ENCODE measurements at regions not wholly inside any gene's neighbourhood (a gene's known extent, or its start where the extent isn't known, plus 50 kb on each side); places are given as distances from the start of the nearest gene placed in this dataset.

DNA sequence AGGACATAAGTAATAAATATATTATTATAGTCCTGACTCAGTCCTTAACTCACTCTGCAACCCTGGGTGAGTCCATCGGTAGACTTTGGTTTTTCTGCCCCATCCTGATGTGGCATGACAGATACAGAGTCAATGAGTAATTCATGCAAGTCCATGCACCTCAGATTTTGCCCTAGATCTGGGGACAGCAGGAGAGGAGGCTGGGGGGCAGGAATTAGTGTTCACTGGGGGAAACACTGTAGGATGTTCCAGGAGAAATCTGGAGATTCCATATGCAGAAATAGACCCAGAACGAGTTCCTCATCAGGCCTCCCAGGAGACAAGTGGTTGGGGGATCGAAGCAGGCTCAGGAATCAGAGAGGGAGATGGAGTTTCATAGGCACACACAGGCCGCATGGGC is 150.8 kb downstream of the DICER1 start:
- no peak overlapping the region for H2BK5ac ChIP-seq (ENCODE audit: low read depth, low read length)
- no peaks in the 10 kb centered on the region for H3K4me1 ChIP-seq (replicated peaks in 1 of 4; ENCODE audit: control insufficient read depth in 3 of 4, insufficient read depth in 4 of 4, low read length in 3 of 4)
- H3K36me3 ChIP-seq (ENCODE audit: control insufficient read depth in 2 of 4, insufficient read depth in 4 of 4, low read length in 3 of 4), result no peaks in the 10 kb centered on the region
- no peak overlapping the region for H3K4ac ChIP-seq (replicated peaks; ENCODE audit: insufficient read length, low read depth, low read length)
- CTCF ChIA-PET (ENCODE audit: partially characterized antibody), result interaction anchor here (1.0 to 1.7 kb wide), 2 partner anchors 8 to 12 kb away, joined by 3 read pairs; no protein-coding TSS in a partner anchor
- DNase-seq (ENCODE audit: low read depth in 1 of 2, low spot score in 2 of 2) (no peak), FAIRE-seq (no peak)
- no peak overlapping the region for H3K9ac ChIP-seq (replicated peaks in 1 of 4; ENCODE audit: extremely low read depth in 1 of 4, low read depth in 3 of 4, low read length in 3 of 4)
- H3K27ac ChIP-seq (ENCODE audit: low read depth, low read length), result no peak overlapping the region
- no peak overlapping the region for H2AFZ ChIP-seq (ENCODE audit: low read length)
- no peak overlapping the region for H3K56ac ChIP-seq (replicated peaks; ENCODE audit: insufficient read length, low read depth, low read length)
- H3K23me2 ChIP-seq (ENCODE audit: low read depth, low read length), result no peaks in the 10 kb centered on the region; the same call in 1 of the 2 replicates
- no peak overlapping the region for H2BK15ac ChIP-seq (ENCODE audit: low read length)
- H3K9me3 ChIP-seq (ENCODE audit: insufficient read depth in 2 of 2, low read depth in 1 of 2, low read length in 1 of 2), result no peaks in the 10 kb centered on the region
- H3K79me1 ChIP-seq (ENCODE audit: low read depth, low read length), result no peaks in the 10 kb centered on the region
- H3K79me2 ChIP-seq (ENCODE audit: control insufficient read depth in 1 of 2, insufficient read depth in 2 of 2, low read length in 2 of 2), result no peaks in the 10 kb centered on the region
- no peak overlapping the region for H4K5ac ChIP-seq (ENCODE audit: insufficient read length, low read depth, low read length)
- H4K8ac ChIP-seq (ENCODE audit: extremely low read depth, insufficient read depth, low read length), result no peak overlapping the region
- H3K14ac ChIP-seq (ENCODE audit: insufficient read length), result no peak overlapping the region
- no peak overlapping the region for H2BK120ac ChIP-seq (replicated peaks; ENCODE audit: low read depth, low read length)
- H4K20me1 ChIP-seq (replicated peaks in 1 of 2; ENCODE audit: control insufficient read depth in 1 of 2, insufficient read depth in 2 of 2, low read length in 2 of 2), result no peaks in the 10 kb centered on the region
- no peaks in the 10 kb centered on the region for H3K27me3 ChIP-seq (replicated peaks in 1 of 4; ENCODE audit: control insufficient read depth in 3 of 4, extremely low read depth in 1 of 4, insufficient read depth in 3 of 4, low read length in 3 of 4)
- no peak overlapping the region for H3K4me2 ChIP-seq (ENCODE audit: insufficient read depth in 1 of 2, low read depth in 2 of 2, low read length in 2 of 2)
- no peak overlapping the region for H3K18ac ChIP-seq (ENCODE audit: extremely low read depth, low read length)
- H3K23ac ChIP-seq (ENCODE audit: insufficient read length), result no peak overlapping the region
- 91% methylated on average over 4 of the region's 4 CpGs; no CpG with 5 or more reads in 1 of the 2 experiments for WGBS, 2 experiments (ENCODE audit: extremely low coverage in 1 of 2, insufficient coverage in 1 of 2, insufficient read length in 1 of 2, insufficient replicate concordance in 2 of 2, low coverage in 1 of 2, low lambda C conversion rate in 2 of 2, missing lambda C conversion rate in 1 of 2)
- H2AK5ac ChIP-seq (ENCODE audit: low read depth, low read length), result no peak overlapping the region
- H2BK20ac ChIP-seq (ENCODE audit: low read length), result no peak overlapping the region
- H4K91ac ChIP-seq (replicated peaks; ENCODE audit: insufficient read length, low read length), result no peak overlapping the region
- POLR2A ChIA-PET (ENCODE audit: partially characterized antibody), result no interaction called here
- H3K4me3 ChIP-seq (ENCODE audit: extremely low read depth in 1 of 4, insufficient read depth in 2 of 4, low read depth in 3 of 4, low read length in 4 of 4), result no peak overlapping the region
- no peak overlapping the region for H2BK12ac ChIP-seq (ENCODE audit: low read depth, low read length)
- TF ChIP-seq CBX8 (IDR thresholded peaks at IDR 0.05; ENCODE audit: borderline replicate concordance, low read depth, low read length) (no peak), MAFK (IDR thresholded peaks at IDR 0.05; ENCODE audit: low read depth, low read length) (no peak), TBP (IDR thresholded peaks at IDR 0.05; ENCODE audit: low read depth, low read length) (no peak), TAF1 (IDR thresholded peaks at IDR 0.05; ENCODE audit: low read depth, low read length) (no peak), TEAD4 (IDR thresholded peaks at IDR 0.05; ENCODE audit: low read depth, low read length) (no peak), CTBP2 (IDR thresholded peaks at IDR 0.05; ENCODE audit: borderline replicate concordance, insufficient read depth, insufficient read length, low read length) (no peak), KDM1A (IDR thresholded peaks at IDR 0.05; ENCODE audit: borderline replicate concordance, low read length) (no peak), CREB1 (IDR thresholded peaks at IDR 0.05) (no peak), PHF8 (conservative IDR thresholded peaks at IDR 0.05; ENCODE audit: low read depth, low read length) (no peak), RBBP5 (IDR thresholded peaks at IDR 0.05; ENCODE audit: borderline replicate concordance, low read depth, low read length) (no peak)
- TF ChIP-seq, protein P1, sequence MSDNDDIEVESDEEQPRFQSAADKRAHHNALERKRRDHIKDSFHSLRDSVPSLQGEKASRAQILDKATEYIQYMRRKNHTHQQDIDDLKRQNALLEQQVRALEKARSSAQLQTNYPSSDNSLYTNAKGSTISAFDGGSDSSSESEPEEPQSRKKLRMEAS (IDR thresholded peaks at IDR 0.05), result no peak

Data from H1 (cell line).